Fibroblast of lung (primary cell): ENCODE measurements at regions not wholly inside any gene's neighbourhood (a gene's known extent, or its start where the extent isn't known, plus 50 kb on each side); places are given as distances from the start of the nearest gene placed in this dataset.
"Not testable (repeated sequence)": the region's sequence is repeated elsewhere in the genome, so short reads cannot be mapped to it uniquely, and the experiment has no call there.

Source experiments
- DNase-seq, 2 donors: peaks; one replicate each; pipeline versions ENCODE4 v3.0.0 to v3.0.0-alpha.2; 2010; ENCODE audit warnings: low read depth in 2 of 2
- H2AFZ ChIP-seq: 2 replicates; pipeline ENCODE4 v1.5.1; 2012; ENCODE audit warnings: low read length, control low read depth, inconsistent platforms
- H3K27ac ChIP-seq: 2 replicates; pipeline ENCODE4 v1.5.1; 2011; ENCODE audit warnings: low read length, control low read depth; ENCODE audit not compliant: insufficient read depth
- H3K27me3 ChIP-seq: 2 replicates; pipeline ENCODE4 v1.5.1; 2011; ENCODE audit warnings: mild to moderate bottlenecking, low read length; ENCODE audit not compliant: control insufficient read depth, insufficient read depth
- H3K36me3 ChIP-seq: 2 replicates; pipeline ENCODE4 v1.5.1; 2011; ENCODE audit warnings: low read length; ENCODE audit not compliant: control insufficient read depth, insufficient read depth
- H3K4me1 ChIP-seq: 2 replicates; pipeline ENCODE4 v1.5.1; 2011; ENCODE audit warnings: low read length; ENCODE audit not compliant: control insufficient read depth, insufficient read depth; ENCODE audit errors: extremely low read depth
- H3K4me2 ChIP-seq: 2 replicates; pipeline ENCODE4 v1.5.1; 2011; ENCODE audit warnings: low read length, control low read depth; ENCODE audit not compliant: insufficient read depth; ENCODE audit errors: extremely low read depth
- H3K4me3 ChIP-seq, 4 experiments: fragments of 200-600 bp in 1 of 4; sonication (generic) in 1 of 4; replicated peaks in 1 of 4; 2 replicates each; pipeline ENCODE4 v1.5.1; 2011 to 2016; ENCODE audit warnings: low read length in 4 of 4, low read depth in 3 of 4, mild to moderate bottlenecking in 3 of 4, control low read depth in 2 of 4, inconsistent platforms in 1 of 4, mixed read lengths in 1 of 4; ENCODE audit not compliant: insufficient read depth in 1 of 4; ENCODE audit errors: control extremely low read depth in 1 of 4
- H3K79me2 ChIP-seq: 2 replicates; pipeline ENCODE4 v1.5.1; 2012; ENCODE audit warnings: mild to moderate bottlenecking, low read length, inconsistent platforms; ENCODE audit not compliant: control insufficient read depth, insufficient read depth
- H3K9ac ChIP-seq: 2 replicates; pipeline ENCODE4 v1.5.1; 2011; ENCODE audit warnings: mild to moderate bottlenecking, low read length, control low read depth; ENCODE audit not compliant: insufficient read depth
- H3K9me3 ChIP-seq: 2 replicates; pipeline ENCODE4 v1.5.1; 2012; ENCODE audit warnings: low read depth, low read length; ENCODE audit not compliant: control insufficient read depth, insufficient read depth
- H4K20me1 ChIP-seq: 2 replicates; pipeline ENCODE4 v1.5.1; 2011; ENCODE audit warnings: low read length; ENCODE audit not compliant: control insufficient read depth, insufficient read depth; ENCODE audit errors: extremely low read depth
- CTCF ChIP-seq, 2 donors: IDR thresholded peaks in 1 of 2; conservative IDR thresholded peaks in 1 of 2; 1 replicate in 1 of 2; 2 replicates in 1 of 2; pipeline ENCODE4 v1.5.1; 2011 to 2012; ENCODE audit warnings: low read length in 2 of 2, control low read depth in 1 of 2, inconsistent platforms in 1 of 2, low read depth in 1 of 2, mild to moderate bottlenecking in 1 of 2
- EZH2 ChIP-seq: IDR thresholded peaks from 2 replicates; pipeline ENCODE4 v1.5.1; 2012; ENCODE audit warnings: low read length, control low read depth, mild to moderate bottlenecking; ENCODE audit errors: missing control alignments

- DNase-seq: peak; percentile 38 to 75
- no peak for TF ChIP-seq EZH2
- no peak for TF ChIP-seq CTCF (conservative IDR thresholded peaks at IDR 0.05 in 1 of 2, IDR thresholded peaks at IDR 0.05 in 1 of 2; ENCODE audit: low read depth in 1 of 2, low read length in 2 of 2)
- no peak overlapping the region for H2AFZ ChIP-seq
- no peaks in the 10 kb centered on the region for H3K4me1 ChIP-seq
- no peak overlapping the region for H3K27ac ChIP-seq
- no peak overlapping the region for H3K4me2 ChIP-seq
- no peaks in the 10 kb centered on the region for H3K79me2 ChIP-seq
- no peak overlapping the region for H3K4me3 ChIP-seq
- no peaks in the 10 kb centered on the region for H3K9me3 ChIP-seq
- H3K36me3 ChIP-seq: no peaks in the 10 kb centered on the region
- no peak overlapping the region for H3K9ac ChIP-seq
- H3K27me3 ChIP-seq: no peaks in the 10 kb centered on the region
- no peaks in the 10 kb centered on the region for H4K20me1 ChIP-seq
Observed at GRCh38 chr6:112475083-112475482, 128.0 kb downstream of the RFPL4B start.

GRCh38 chr6:112477125-112477524 lies 130.0 kb downstream of the RFPL4B start:
- H3K27me3 ChIP-seq: no peaks in the 10 kb centered on the region
- TF ChIP-seq CTCF (conservative IDR thresholded peaks at IDR 0.05 in 1 of 2, IDR thresholded peaks at IDR 0.05 in 1 of 2; ENCODE audit: low read depth in 1 of 2, low read length in 2 of 2) (no peak), EZH2 (no peak)
- H3K4me1 ChIP-seq: no peaks in the 10 kb centered on the region
- H3K36me3 ChIP-seq: no peaks in the 10 kb centered on the region
- DNase-seq: no peak
- H2AFZ ChIP-seq: no peak overlapping the region
- H3K4me2 ChIP-seq: no peak overlapping the region
- no peak overlapping the region for H3K9ac ChIP-seq
- no peaks in the 10 kb centered on the region for H3K9me3 ChIP-seq
- H3K27ac ChIP-seq: no peak overlapping the region
- no peak overlapping the region for H3K4me3 ChIP-seq
- no peaks in the 10 kb centered on the region for H4K20me1 ChIP-seq
- no peaks in the 10 kb centered on the region for H3K79me2 ChIP-seq

- H2AFZ ChIP-seq: no peak overlapping the region
- DNase-seq: no peak
Observed at GRCh38 chr6:112478036-112478435, 130.9 kb downstream of the RFPL4B start.

GRCh38 chr6:112479975-112480374 lies 132.8 kb downstream of the RFPL4B start:
- not testable (repeated sequence) for H3K4me3 ChIP-seq, H2AFZ ChIP-seq, H3K36me3 ChIP-seq, H3K4me1 ChIP-seq, H3K4me2 ChIP-seq, H4K20me1 ChIP-seq, H3K27ac ChIP-seq, H3K79me2 ChIP-seq, H3K27me3 ChIP-seq, H3K9ac ChIP-seq, H3K9me3 ChIP-seq, DNase-seq

More at GRCh38 chr6:112478036-112478435, 130.9 kb downstream of the RFPL4B start:
- Histone ChIP-seq H3K27me3 (no peaks in the 10 kb centered on the region), H4K20me1 (no peaks in the 10 kb centered on the region), H3K27ac (no peak overlapping the region), H3K79me2 (no peaks in the 10 kb centered on the region), H3K9me3 (no peaks in the 10 kb centered on the region), H3K4me3 (no peak overlapping the region), H3K36me3 (no peaks in the 10 kb centered on the region), H3K4me2 (no peak overlapping the region), H3K4me1 (no peaks in the 10 kb centered on the region), H3K9ac (no peak overlapping the region)
- no peak for TF ChIP-seq EZH2
- no peak for TF ChIP-seq CTCF (conservative IDR thresholded peaks at IDR 0.05 in 1 of 2, IDR thresholded peaks at IDR 0.05 in 1 of 2; ENCODE audit: low read depth in 1 of 2, low read length in 2 of 2)
